WI38 (cell line): ENCODE measurements at regions not wholly inside any gene's neighbourhood (a gene's known extent, or its start where the extent isn't known, plus 50 kb on each side); places are given as distances from the start of the nearest gene placed in this dataset.

Experiments
- H3K4me3 ChIP-seq: 2 replicates; pipeline ENCODE4 v1.5.1; 2011; ENCODE audit warnings: low read depth, mild to moderate bottlenecking, control low read depth, low read length
- CTCF ChIP-seq: IDR thresholded peaks from 2 replicates; pipeline ENCODE4 v1.5.1; 2012; ENCODE audit warnings: low read depth, mild to moderate bottlenecking, control low read depth, low read length

GRCh38 chr1:82948386-82948785, 1050.5 kb downstream of the TTLL7 start:
- H3K4me3 ChIP-seq: no peak overlapping the region
- no peak for TF ChIP-seq CTCF

DNA sequence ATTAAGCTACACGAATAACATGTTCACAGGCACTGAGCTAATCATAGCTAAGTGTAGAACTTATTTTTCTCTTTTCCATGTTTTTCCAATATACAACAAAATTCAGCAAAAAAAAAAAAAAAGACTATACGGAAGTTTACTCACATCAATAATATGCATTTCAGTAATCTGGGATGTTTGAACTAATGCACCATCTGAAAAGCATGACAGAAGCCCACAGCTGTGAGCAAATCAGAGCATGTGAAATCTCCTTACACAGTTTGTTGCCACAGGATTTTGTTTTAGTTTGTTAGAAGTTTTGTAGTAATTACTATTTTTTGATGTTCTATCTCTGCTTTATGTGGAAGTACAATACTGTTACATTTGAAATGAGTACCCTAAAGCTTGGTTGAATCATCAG, 1051.7 kb downstream of the TTLL7 start:
- no peak for TF ChIP-seq CTCF
- H3K4me3 ChIP-seq: no peak overlapping the region

DNA sequence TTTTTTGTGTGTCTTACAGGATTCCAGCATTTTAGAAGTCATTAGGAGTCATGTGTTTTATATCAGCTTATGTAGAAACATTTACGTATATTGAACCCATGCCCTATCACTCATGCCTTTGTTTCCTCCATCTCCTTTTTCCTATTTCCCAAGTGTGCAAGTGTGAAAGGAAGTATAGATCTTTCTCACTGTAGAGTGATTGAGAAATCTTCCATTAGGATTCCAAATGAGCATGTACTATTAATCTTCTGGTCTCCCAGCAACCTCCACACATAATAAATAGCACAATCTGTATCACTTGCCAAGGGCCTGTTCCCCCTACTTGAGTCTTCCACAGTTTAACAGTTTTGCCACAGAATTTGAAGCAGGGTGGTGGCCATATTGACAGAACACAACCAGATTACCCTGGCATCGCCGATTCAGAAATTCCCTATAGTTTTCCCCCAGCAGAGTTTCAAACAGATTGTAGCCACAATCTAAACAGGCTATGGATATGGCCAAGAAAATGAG, 1052.8 kb downstream of the TTLL7 start:
- H3K4me3 ChIP-seq: no peak overlapping the region
- no peak for TF ChIP-seq CTCF

DNA sequence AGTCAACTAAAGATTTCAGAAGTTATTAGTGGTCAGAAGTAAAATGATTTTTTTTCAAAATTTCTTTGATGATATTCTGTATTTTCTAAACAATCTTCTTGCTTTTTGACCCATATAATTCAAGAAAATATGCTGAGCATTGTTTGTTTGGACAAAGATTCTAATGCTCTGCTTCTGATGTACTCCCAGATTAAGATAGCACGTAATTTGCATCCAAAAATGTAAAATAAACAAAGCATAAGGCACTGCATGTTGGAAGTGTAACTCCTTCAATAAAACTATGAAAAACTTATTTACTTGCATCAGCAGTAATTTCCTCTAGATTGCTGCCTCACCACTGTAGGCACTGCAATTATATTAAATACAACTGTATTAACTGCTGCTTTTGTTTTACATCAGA, 1054.1 kb downstream of the TTLL7 start:
- no peak for TF ChIP-seq CTCF
- no peak overlapping the region for H3K4me3 ChIP-seq

- no peak overlapping the region for H3K4me3 ChIP-seq
- TF ChIP-seq CTCF: no peak
Observed at GRCh38 chr1:82934074-82934473, 1064.9 kb downstream of the TTLL7 start.

DNA sequence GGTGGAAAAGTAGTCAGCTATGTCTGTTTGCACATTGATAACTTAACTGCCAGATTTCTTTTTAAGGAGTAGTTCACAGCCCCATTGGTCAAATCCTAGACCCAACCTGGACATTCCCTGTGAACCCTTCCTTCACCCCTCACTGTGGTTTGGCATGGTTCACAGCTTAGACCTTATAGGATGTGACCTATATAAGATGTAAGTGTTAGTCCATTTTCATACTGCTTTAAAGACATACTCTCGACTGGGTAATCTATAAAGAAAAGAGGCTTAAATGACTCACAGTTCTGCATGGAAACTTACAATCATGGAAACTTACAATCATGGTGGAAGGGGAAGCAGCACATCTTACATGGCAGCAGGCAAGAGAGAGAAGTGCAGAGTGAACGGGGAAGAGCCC, 1066.2 kb downstream of the TTLL7 start:
- no peak for TF ChIP-seq CTCF
- H3K4me3 ChIP-seq: no peak overlapping the region

- H3K4me3 ChIP-seq: no peak overlapping the region
- TF ChIP-seq CTCF: no peak
Observed at GRCh38 chr1:82932207-82932606, 1066.7 kb downstream of the TTLL7 start.
